ENCODE measurements at regions not wholly inside any gene's neighbourhood (a gene's known extent, or its start where the extent isn't known, plus 50 kb on each side); places are given as distances from the start of the nearest gene placed in this dataset.

DNA sequence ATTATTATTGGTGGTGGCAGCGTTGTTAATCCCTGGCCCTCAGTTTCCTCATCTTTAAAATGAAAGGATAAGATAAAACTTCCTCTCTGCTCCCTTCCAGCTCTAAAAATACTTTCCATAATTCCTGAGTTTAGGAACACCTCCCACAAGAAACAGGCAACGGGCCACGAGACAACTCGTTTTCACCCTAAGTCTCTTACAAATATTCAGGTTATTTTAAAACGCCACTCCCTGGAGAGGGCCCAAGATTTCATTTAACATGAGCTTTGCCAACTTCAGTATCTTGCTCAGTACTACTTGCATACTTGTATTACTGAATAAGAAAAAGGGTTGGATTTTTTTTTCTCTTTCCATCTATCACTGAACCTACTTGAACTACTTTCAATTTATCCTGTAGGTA is 611.1 kb upstream of the FANCL start:
- no peaks in the 10 kb centered on the region for H3K27me3 ChIP-seq (ENCODE audit: control insufficient read depth in 1 of 2, insufficient read depth in 2 of 2, low read length in 2 of 2)
- H3K9ac ChIP-seq (ENCODE audit: low read length in 2 of 2) = no peak overlapping the region
- H3K4me1 ChIP-seq (ENCODE audit: control insufficient read depth, insufficient read depth, low read length) = no peaks in the 10 kb centered on the region
- H3K4me3 ChIP-seq (ENCODE audit: low read length in 2 of 2) = no peak overlapping the region
- no peaks in the 10 kb centered on the region for H3K36me3 ChIP-seq (ENCODE audit: control insufficient read depth in 2 of 2, insufficient read depth in 2 of 2, low read length in 2 of 2)
- H3K27ac ChIP-seq (ENCODE audit: low read length) = no peak overlapping the region
- H3K9me3 ChIP-seq (ENCODE audit: control insufficient read depth in 2 of 2, low read length in 2 of 2) = no peaks in the 10 kb centered on the region

DNA sequence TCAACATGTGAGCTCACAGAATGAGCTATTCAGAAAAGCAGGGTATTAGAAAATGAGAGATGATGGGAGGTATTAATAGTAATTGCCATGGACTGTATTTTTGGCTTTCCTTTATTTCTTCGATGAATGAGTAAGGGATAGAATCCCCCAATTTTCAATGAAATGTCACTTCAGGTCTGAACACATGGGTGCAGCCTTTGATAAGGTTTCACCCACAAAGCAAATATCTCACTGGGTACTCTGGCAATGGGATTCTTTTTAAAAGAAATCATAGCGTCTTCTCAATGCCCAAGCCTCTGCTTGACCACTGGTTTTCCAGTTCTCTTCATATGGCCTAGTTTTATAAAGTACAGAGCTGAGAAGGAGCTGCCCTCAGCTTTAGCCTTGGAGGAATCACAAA is 610.5 kb upstream of the FANCL start:
- Histone ChIP-seq H3K4me1 (ENCODE audit: control insufficient read depth, insufficient read depth, low read length) (no peaks in the 10 kb centered on the region), H3K27ac (ENCODE audit: low read length) (no peak overlapping the region), H3K4me3 (ENCODE audit: low read length in 2 of 2) (no peak overlapping the region), H3K9me3 (ENCODE audit: control insufficient read depth in 2 of 2, low read length in 2 of 2) (no peaks in the 10 kb centered on the region), H3K27me3 (ENCODE audit: control insufficient read depth in 1 of 2, insufficient read depth in 2 of 2, low read length in 2 of 2) (no peaks in the 10 kb centered on the region), H3K9ac (ENCODE audit: low read length in 2 of 2) (no peak overlapping the region), H3K36me3 (ENCODE audit: control insufficient read depth in 2 of 2, insufficient read depth in 2 of 2, low read length in 2 of 2) (no peaks in the 10 kb centered on the region)

DNA sequence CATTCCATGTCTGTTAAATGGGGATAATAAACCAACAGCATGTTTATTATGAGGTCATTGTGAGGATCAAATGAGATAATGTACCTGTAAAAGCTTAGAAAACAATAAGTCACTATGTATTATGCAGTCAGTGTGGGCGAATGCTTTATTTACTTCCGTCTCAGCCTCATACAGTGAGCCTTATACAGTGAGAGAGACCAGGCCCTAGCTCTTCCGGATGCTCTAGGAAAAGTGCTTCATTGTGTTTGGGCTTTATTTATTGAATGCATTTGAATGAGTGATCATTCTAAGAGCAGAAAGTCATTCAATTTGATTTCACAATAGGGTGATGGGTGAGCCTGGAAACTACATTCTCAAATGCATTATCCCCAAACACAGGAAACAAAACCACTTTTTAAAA is 603.9 kb upstream of the FANCL start:
- Histone ChIP-seq H3K9me3 (ENCODE audit: control insufficient read depth in 2 of 2, low read length in 2 of 2) (no peaks in the 10 kb centered on the region), H3K4me3 (ENCODE audit: low read length in 2 of 2) (no peak overlapping the region), H3K36me3 (ENCODE audit: control insufficient read depth in 2 of 2, insufficient read depth in 2 of 2, low read length in 2 of 2) (no peaks in the 10 kb centered on the region), H3K27me3 (ENCODE audit: control insufficient read depth in 1 of 2, insufficient read depth in 2 of 2, low read length in 2 of 2) (no peaks in the 10 kb centered on the region), H3K27ac (ENCODE audit: low read length) (no peak overlapping the region), H3K4me1 (ENCODE audit: control insufficient read depth, insufficient read depth, low read length) (no peaks in the 10 kb centered on the region), H3K9ac (ENCODE audit: low read length in 2 of 2) (no peak overlapping the region)

DNA sequence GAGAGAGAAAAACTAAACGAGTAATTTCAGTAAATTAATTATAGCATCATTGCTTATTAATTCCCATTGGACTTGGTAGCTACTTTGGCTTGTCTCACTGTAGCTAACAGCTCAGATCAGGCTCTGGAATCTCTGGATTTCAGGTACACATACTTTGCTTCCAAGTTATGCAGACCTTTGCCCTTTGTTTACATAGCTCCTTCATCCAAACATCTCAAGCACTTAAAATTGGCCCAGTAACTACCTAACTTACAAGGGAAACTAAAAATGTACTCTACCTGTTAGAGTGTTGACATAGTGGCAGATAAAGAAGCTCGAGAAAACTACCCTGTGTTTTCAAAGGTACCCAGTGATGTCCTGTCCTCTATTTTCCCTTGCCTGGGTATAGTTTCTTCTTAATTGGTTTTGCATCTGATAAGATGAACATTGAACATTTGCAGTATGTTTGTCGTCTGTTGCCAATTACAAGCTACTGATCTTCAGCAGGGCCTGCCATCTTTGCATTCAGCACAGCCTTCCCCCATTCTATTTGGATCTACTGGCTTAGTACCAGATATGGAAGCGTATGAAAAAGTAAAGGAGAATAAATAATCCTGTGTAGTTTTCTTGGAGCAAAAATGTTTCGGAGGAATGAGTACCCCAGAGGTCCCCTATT is 601.5 kb upstream of the FANCL start:
- H3K9me3 ChIP-seq (ENCODE audit: control insufficient read depth in 2 of 2, low read length in 2 of 2) = no peaks in the 10 kb centered on the region
- H3K27me3 ChIP-seq (ENCODE audit: control insufficient read depth in 1 of 2, insufficient read depth in 2 of 2, low read length in 2 of 2) = no peaks in the 10 kb centered on the region
- no peaks in the 10 kb centered on the region for H3K36me3 ChIP-seq (ENCODE audit: control insufficient read depth in 2 of 2, insufficient read depth in 2 of 2, low read length in 2 of 2)
- no peak overlapping the region for H3K9ac ChIP-seq (ENCODE audit: low read length in 2 of 2)
- H3K4me3 ChIP-seq (ENCODE audit: low read length in 2 of 2) = no peak overlapping the region
- H3K27ac ChIP-seq (ENCODE audit: low read length) = no peak overlapping the region
- H3K4me1 ChIP-seq (ENCODE audit: control insufficient read depth, insufficient read depth, low read length) = no peaks in the 10 kb centered on the region

DNA sequence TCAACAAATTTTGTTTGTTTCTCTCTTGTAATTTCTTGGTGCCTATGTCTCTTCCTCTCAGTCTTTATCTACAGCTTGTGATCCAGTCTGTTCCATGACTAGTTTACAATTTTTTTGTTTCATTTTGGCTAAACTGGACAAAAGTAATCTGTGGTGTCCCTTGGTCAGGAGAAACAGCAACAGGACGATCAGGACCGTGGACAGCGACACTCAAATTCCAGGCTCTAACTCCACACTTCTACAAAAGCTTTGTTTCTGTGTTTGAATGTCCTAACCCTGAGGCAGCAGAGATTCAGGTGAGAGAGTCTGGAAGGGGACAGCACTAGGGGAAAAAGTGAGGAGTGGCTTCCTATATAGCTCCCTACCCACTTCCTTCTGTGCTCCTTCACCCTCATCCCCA is 593.3 kb upstream of the FANCL start:
- no peaks in the 10 kb centered on the region for H3K4me1 ChIP-seq (ENCODE audit: control insufficient read depth, insufficient read depth, low read length)
- no peak overlapping the region for H3K27ac ChIP-seq (ENCODE audit: low read length)
- H3K9ac ChIP-seq (ENCODE audit: low read length in 2 of 2) = no peak overlapping the region
- H3K4me3 ChIP-seq (ENCODE audit: low read length in 2 of 2) = no peak overlapping the region
- no peaks in the 10 kb centered on the region for H3K36me3 ChIP-seq (ENCODE audit: control insufficient read depth in 2 of 2, insufficient read depth in 2 of 2, low read length in 2 of 2)
- H3K9me3 ChIP-seq (ENCODE audit: control insufficient read depth in 2 of 2, low read length in 2 of 2) = peaks cover 2% of the 10 kb centered on the region in 2 donors
- no peaks in the 10 kb centered on the region for H3K27me3 ChIP-seq (ENCODE audit: control insufficient read depth in 1 of 2, insufficient read depth in 2 of 2, low read length in 2 of 2)

DNA sequence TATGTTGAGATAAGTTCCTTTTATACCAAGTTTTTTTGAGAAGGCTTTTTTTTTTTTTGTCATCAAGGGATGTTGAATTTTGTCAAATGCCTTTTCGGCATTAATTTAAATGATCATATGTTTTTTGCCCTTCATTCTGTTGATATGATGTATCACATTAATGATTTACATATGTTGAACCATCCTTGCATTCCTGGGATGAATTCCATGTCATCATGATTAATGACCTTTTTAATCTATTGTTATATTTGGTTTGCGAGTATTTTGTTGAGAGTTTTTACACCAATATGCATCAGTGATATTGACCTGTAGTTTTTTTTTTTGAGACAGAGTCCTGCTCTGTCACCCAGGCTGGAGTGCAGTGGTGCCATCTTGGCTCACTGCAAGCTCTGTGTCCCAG is 585.7 kb upstream of the FANCL start:
- Histone ChIP-seq H3K27ac (ENCODE audit: low read length) (no peak overlapping the region), H3K9me3 (ENCODE audit: control insufficient read depth in 2 of 2, low read length in 2 of 2) (peaks cover 2 to 13% of the 10 kb centered on the region in 2 donors), H3K36me3 (ENCODE audit: control insufficient read depth in 2 of 2, insufficient read depth in 2 of 2, low read length in 2 of 2) (no peaks in the 10 kb centered on the region), H3K4me1 (ENCODE audit: control insufficient read depth, insufficient read depth, low read length) (no peaks in the 10 kb centered on the region), H3K9ac (ENCODE audit: low read length in 2 of 2) (no peak overlapping the region), H3K4me3 (ENCODE audit: low read length in 2 of 2) (no peak overlapping the region), H3K27me3 (ENCODE audit: control insufficient read depth in 1 of 2, insufficient read depth in 2 of 2, low read length in 2 of 2) (no peaks in the 10 kb centered on the region)

DNA sequence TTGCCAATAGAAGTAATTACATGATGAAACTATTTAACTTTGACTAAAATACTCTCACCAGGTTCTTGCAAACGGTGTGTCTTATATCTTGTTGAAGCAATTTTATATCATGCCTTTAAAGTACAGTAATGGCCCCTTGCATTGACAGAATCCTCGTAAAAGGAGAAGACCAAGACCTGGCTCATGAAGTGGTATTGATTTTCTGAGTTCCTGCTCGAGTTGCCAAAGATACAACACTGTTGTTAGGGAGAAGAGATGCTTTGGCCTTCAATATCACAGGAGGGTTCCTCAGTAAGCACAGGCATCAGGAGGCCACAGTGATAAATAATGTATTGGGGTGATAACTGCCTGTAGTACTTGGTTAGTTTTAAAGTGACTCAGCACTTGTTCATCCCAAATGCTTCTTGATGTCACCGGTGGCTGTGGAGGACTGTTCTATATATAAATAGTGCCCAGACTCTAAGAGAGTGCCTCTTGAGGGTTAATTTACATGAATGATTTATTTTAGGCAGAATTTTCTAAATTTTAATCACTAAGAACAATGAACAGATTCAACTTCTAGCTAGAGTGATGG is 571.7 kb upstream of the FANCL start:
- Histone ChIP-seq H3K27ac (ENCODE audit: low read length) (no peak overlapping the region), H3K36me3 (ENCODE audit: control insufficient read depth in 2 of 2, insufficient read depth in 2 of 2, low read length in 2 of 2) (no peaks in the 10 kb centered on the region), H3K4me3 (ENCODE audit: low read length in 2 of 2) (no peak overlapping the region), H3K4me1 (ENCODE audit: control insufficient read depth, insufficient read depth, low read length) (no peaks in the 10 kb centered on the region), H3K9me3 (ENCODE audit: control insufficient read depth in 2 of 2, low read length in 2 of 2) (no peaks in the 10 kb centered on the region), H3K27me3 (ENCODE audit: control insufficient read depth in 1 of 2, insufficient read depth in 2 of 2, low read length in 2 of 2) (no peaks in the 10 kb centered on the region), H3K9ac (ENCODE audit: low read length in 2 of 2) (no peak overlapping the region)

DNA sequence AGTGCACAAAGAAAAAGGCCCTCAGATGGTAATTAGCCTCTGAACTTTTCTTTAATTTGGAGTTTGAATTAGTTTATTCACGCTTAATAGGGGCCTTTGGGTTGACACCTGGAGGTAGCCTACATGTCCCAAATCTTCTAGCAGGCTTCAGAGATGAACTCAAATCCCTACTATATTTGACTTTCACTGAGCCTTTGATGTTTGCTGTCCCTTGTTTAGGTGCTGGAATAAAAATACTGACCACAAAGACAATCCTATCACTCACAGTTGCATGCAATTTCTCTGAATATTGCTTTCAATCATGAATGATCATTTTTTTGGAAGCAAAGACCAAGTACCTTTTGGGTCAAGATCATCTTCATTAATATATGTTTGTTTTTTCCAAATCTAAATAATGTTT is 564.0 kb upstream of the FANCL start:
- H3K9me3 ChIP-seq (ENCODE audit: control insufficient read depth in 2 of 2, low read length in 2 of 2) = no peaks in the 10 kb centered on the region
- H3K9ac ChIP-seq (ENCODE audit: low read length in 2 of 2) = no peak overlapping the region
- no peak overlapping the region for H3K4me3 ChIP-seq (ENCODE audit: low read length in 2 of 2)
- H3K27ac ChIP-seq (ENCODE audit: low read length) = no peak overlapping the region
- no peaks in the 10 kb centered on the region for H3K36me3 ChIP-seq (ENCODE audit: control insufficient read depth in 2 of 2, insufficient read depth in 2 of 2, low read length in 2 of 2)
- H3K4me1 ChIP-seq (ENCODE audit: control insufficient read depth, insufficient read depth, low read length) = no peaks in the 10 kb centered on the region
- no peaks in the 10 kb centered on the region for H3K27me3 ChIP-seq (ENCODE audit: control insufficient read depth in 1 of 2, insufficient read depth in 2 of 2, low read length in 2 of 2)

DNA sequence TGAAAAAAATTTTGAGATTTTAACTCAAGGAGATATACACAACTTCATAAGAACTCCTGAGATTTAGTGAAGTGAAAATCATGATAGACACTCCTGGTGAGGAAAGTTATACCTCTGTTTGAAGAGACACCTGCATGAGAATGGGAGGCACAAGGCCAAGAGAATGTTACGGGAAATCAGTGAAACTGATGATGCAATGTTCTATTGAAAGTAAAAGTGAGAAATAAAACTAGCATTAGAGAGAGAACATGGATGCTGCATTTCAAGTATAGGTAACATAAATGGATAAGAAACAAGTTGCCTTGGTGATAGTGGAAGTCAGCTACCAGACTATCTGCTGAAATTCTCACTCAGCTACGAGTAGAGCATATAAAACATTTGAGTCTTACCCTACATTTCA is 562.1 kb upstream of the FANCL start:
- H3K9me3 ChIP-seq (ENCODE audit: control insufficient read depth in 2 of 2, low read length in 2 of 2) = no peaks in the 10 kb centered on the region
- H3K9ac ChIP-seq (ENCODE audit: low read length in 2 of 2) = no peak overlapping the region
- H3K27ac ChIP-seq (ENCODE audit: low read length) = no peak overlapping the region
- H3K27me3 ChIP-seq (ENCODE audit: control insufficient read depth in 1 of 2, insufficient read depth in 2 of 2, low read length in 2 of 2) = no peaks in the 10 kb centered on the region
- H3K4me1 ChIP-seq (ENCODE audit: control insufficient read depth, insufficient read depth, low read length) = no peaks in the 10 kb centered on the region
- no peaks in the 10 kb centered on the region for H3K36me3 ChIP-seq (ENCODE audit: control insufficient read depth in 2 of 2, insufficient read depth in 2 of 2, low read length in 2 of 2)
- H3K4me3 ChIP-seq (ENCODE audit: low read length in 2 of 2) = no peak overlapping the region

DNA sequence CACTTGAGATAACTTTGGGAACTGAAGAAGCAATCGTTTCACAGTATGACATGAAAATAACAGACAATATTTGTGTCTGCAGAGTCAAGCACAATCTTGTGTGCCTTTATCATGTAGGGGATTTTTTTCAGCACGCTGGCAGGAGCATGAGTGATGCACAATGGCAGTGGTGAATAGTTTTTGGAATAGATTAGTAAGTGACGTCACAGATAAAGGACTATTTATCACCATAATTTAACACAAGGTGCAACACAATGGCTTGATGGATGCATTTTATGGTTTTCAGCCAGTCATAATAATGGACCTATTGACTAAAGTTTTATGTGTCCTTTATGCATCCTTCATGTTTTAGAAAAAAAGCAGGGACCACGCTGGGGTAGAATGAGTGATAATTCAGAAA is 559.8 kb upstream of the FANCL start:
- Histone ChIP-seq H3K9me3 (ENCODE audit: control insufficient read depth in 2 of 2, low read length in 2 of 2) (no peaks in the 10 kb centered on the region), H3K4me1 (ENCODE audit: control insufficient read depth, insufficient read depth, low read length) (no peaks in the 10 kb centered on the region), H3K9ac (ENCODE audit: low read length in 2 of 2) (no peak overlapping the region), H3K4me3 (ENCODE audit: low read length in 2 of 2) (no peak overlapping the region), H3K27me3 (ENCODE audit: control insufficient read depth in 1 of 2, insufficient read depth in 2 of 2, low read length in 2 of 2) (no peaks in the 10 kb centered on the region), H3K36me3 (ENCODE audit: control insufficient read depth in 2 of 2, insufficient read depth in 2 of 2, low read length in 2 of 2) (no peaks in the 10 kb centered on the region), H3K27ac (ENCODE audit: low read length) (no peak overlapping the region)

DNA sequence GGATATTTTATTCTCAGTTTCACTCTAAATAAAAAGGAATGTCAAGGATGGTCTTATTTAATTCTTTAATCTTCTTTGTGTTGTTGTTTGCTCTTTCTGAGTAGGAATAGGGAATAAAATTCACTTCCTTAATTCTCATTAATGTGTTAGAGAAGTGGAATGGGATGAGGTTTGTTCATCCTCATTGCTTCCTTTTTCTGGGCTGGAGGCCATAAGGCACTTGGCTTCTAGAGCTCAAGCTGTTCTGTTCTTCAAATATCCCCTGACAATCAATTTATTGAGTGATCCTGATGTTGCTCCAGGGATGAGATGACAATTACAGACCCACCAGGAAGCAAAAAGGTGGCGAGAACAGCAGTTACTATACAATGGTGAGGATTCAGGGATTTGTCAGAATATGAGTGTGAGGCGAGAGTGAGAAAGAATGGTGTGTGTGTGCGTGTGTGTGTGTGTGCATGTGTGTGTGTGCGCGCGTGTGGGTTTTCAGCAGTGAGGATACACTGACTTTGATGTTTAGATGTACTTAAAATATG is 557.6 kb upstream of the FANCL start:
- no peaks in the 10 kb centered on the region for H3K9me3 ChIP-seq (ENCODE audit: control insufficient read depth in 2 of 2, low read length in 2 of 2)
- no peaks in the 10 kb centered on the region for H3K27me3 ChIP-seq (ENCODE audit: control insufficient read depth in 1 of 2, insufficient read depth in 2 of 2, low read length in 2 of 2)
- no peaks in the 10 kb centered on the region for H3K4me1 ChIP-seq (ENCODE audit: control insufficient read depth, insufficient read depth, low read length)
- H3K36me3 ChIP-seq (ENCODE audit: control insufficient read depth in 2 of 2, insufficient read depth in 2 of 2, low read length in 2 of 2) = no peaks in the 10 kb centered on the region
- no peak overlapping the region for H3K9ac ChIP-seq (ENCODE audit: low read length in 2 of 2)
- no peak overlapping the region for H3K27ac ChIP-seq (ENCODE audit: low read length)
- no peak overlapping the region for H3K4me3 ChIP-seq (ENCODE audit: low read length in 2 of 2)
